GM23338 (cell line): ENCODE measurements at regions not wholly inside any gene's neighbourhood (a gene's known extent, or its start where the extent isn't known, plus 50 kb on each side); places are given as distances from the start of the nearest gene placed in this dataset.

ENCODE experiments used
- ATAC-seq: fragments of 200-7000 bp; cut with Tn5 transposase; 3 replicates; pipeline ENCODE4 v1.9.1; 2020
- DNase-seq: peaks from one replicate; pipeline ENCODE4 v3.0.0-alpha.2; 2015; ENCODE audit warnings: low spot score
- H2AFZ ChIP-seq: fragments of 200-600 bp; sonication (generic); 2 replicates; pipeline ENCODE4 v1.8.0; 2016; ENCODE audit warnings: antibody characterized with exemption, mild to moderate bottlenecking, moderate library complexity
- H3F3A ChIP-seq: fragments of 200-600 bp; sonication (generic); replicated peaks from 2 replicates; pipeline ENCODE4 v1.8.0; 2017; ENCODE audit warnings: antibody characterized with exemption, mixed run types, low read depth
- H3K27ac ChIP-seq: fragments of 200-600 bp; sonication (generic); 2 replicates; pipeline ENCODE4 v1.6.1; 2016; ENCODE audit warnings: low read depth
- H3K27me3 ChIP-seq: fragments of 200-600 bp; sonication (generic); 2 replicates; pipeline ENCODE4 v1.8.0; 2016; ENCODE audit warnings: mild to moderate bottlenecking, mixed run types, moderate library complexity; ENCODE audit not compliant: insufficient read depth
- H3K36me3 ChIP-seq: fragments of 200-600 bp; sonication (generic); 2 replicates; pipeline ENCODE4 v1.8.0; 2016; ENCODE audit warnings: mild to moderate bottlenecking; ENCODE audit not compliant: insufficient read depth
- H3K4me1 ChIP-seq: fragments of 200-600 bp; sonication (generic); 2 replicates; pipeline ENCODE4 v1.8.0; 2016; ENCODE audit warnings: mild to moderate bottlenecking, moderate library complexity; ENCODE audit not compliant: insufficient read depth
- H3K4me2 ChIP-seq: fragments of 200-600 bp; sonication (generic); 2 replicates; pipeline ENCODE4 v1.7.1; 2017; ENCODE audit warnings: mixed run types
- H3K4me3 ChIP-seq: fragments of 200-600 bp; sonication (generic); 2 replicates; pipeline ENCODE4 v1.6.1; 2016; ENCODE audit warnings: mixed run types
- H3K79me2 ChIP-seq: fragments of 200-600 bp; sonication (generic); replicated peaks from 2 replicates; pipeline ENCODE4 v1.8.0; 2017; ENCODE audit warnings: mild to moderate bottlenecking; ENCODE audit not compliant: insufficient read depth
- H3K9me2 ChIP-seq: fragments of 200-600 bp; sonication (generic); 2 replicates; pipeline ENCODE4 v1.8.0; 2017; ENCODE audit not compliant: insufficient read depth
- H4K20me1 ChIP-seq: fragments of 200-600 bp; sonication (generic); replicated peaks from 2 replicates; pipeline ENCODE4 v1.8.0; 2017; ENCODE audit warnings: mild to moderate bottlenecking; ENCODE audit not compliant: insufficient read depth
- H3K27ac Mint-ChIP-seq: 2 replicates; pipeline ENCODE4 v1.8.0; 2020; ENCODE audit warnings: inconsistent platforms, mild to moderate bottlenecking, moderate library complexity, mixed read lengths
- H3K27me3 Mint-ChIP-seq: 3 replicates; pipeline ENCODE4 v1.8.0; 2022; ENCODE audit warnings: low read depth, mild to moderate bottlenecking, moderate library complexity, mixed read lengths, inconsistent platforms; ENCODE audit not compliant: insufficient read depth, poor library complexity
- H3K36me3 Mint-ChIP-seq: 3 replicates; pipeline ENCODE4 v1.8.0; 2021; ENCODE audit warnings: low read depth, mild to moderate bottlenecking, inconsistent platforms, moderate library complexity, mixed read lengths
- H3K4me1 Mint-ChIP-seq: 3 replicates; pipeline ENCODE4 v1.8.0; 2020; ENCODE audit warnings: mild to moderate bottlenecking, inconsistent platforms, mixed read lengths
- H3K4me3 Mint-ChIP-seq: 3 replicates; pipeline ENCODE4 v1.8.0; 2021; ENCODE audit warnings: moderate library complexity, mild to moderate bottlenecking, inconsistent platforms, mixed read lengths
- H3K9me3 Mint-ChIP-seq: 3 replicates; pipeline ENCODE4 v1.8.0; 2020; ENCODE audit warnings: moderate library complexity, mild to moderate bottlenecking, inconsistent platforms, mixed read lengths
- CREB1 ChIP-seq: fragments of 250-450 bp; sonication (Bioruptor Pico); IDR thresholded peaks from 2 replicates; pipeline ENCODE4 v1.5.0; 2020; ENCODE audit warnings: low read depth, mild to moderate bottlenecking, moderate library complexity
- CTCF ChIP-seq, 2 experiments: fragments of 200-600 bp in 1 of 2; sonication (generic) in 1 of 2; conservative IDR thresholded peaks; 2 replicates each; pipeline versions ENCODE4 v1.5.1 to v1.6.1; 2016 to 2017; ENCODE audit warnings: antibody characterized with exemption in 2 of 2, low read depth in 2 of 2, mild to moderate bottlenecking in 2 of 2, moderate library complexity in 1 of 2
- ETS1 ChIP-seq: IDR thresholded peaks from 2 replicates; pipeline ENCODE4 v1.6.1; 2016; ENCODE audit warnings: antibody characterized with exemption
- EZH2 ChIP-seq: fragments of 200-600 bp; sonication (generic); IDR thresholded peaks from one replicate; pipeline ENCODE4 v1.8.0; 2017; ENCODE audit warnings: antibody characterized with exemption, mild to moderate bottlenecking, low read depth; ENCODE audit not compliant: unreplicated experiment
- JUNB ChIP-seq: IDR thresholded peaks from one replicate; pipeline ENCODE4 v1.6.1; 2016; ENCODE audit warnings: antibody characterized with exemption; ENCODE audit not compliant: unreplicated experiment
- NANOG ChIP-seq: IDR thresholded peaks from 2 replicates; pipeline ENCODE4 v1.6.1; 2016; ENCODE audit warnings: antibody characterized with exemption, borderline replicate concordance
- POLR2AphosphoS5 ChIP-seq: IDR thresholded peaks from 2 replicates; pipeline ENCODE4 v1.6.1; 2016; ENCODE audit warnings: antibody characterized with exemption, low read depth
- REST ChIP-seq: IDR thresholded peaks from one replicate; pipeline ENCODE4 v1.6.1; 2018; ENCODE audit warnings: antibody characterized with exemption; ENCODE audit not compliant: unreplicated experiment
- STAT1 ChIP-seq: IDR thresholded peaks from one replicate; pipeline ENCODE4 v1.6.1; 2016; ENCODE audit warnings: antibody characterized with exemption; ENCODE audit not compliant: unreplicated experiment
- ZNF114 ChIP-seq: fragments of 250-450 bp; sonication (Bioruptor Pico); IDR thresholded peaks from 2 replicates; pipeline ENCODE4 v1.5.0; 2020; ENCODE audit warnings: mild to moderate bottlenecking, moderate library complexity

- H3K36me3 Mint-ChIP-seq, result peaks cover 10% of the 10 kb centered on the region; the same call in 2 of the 3 replicates
- peaks cover 21% of the 10 kb centered on the region for H3K9me3 Mint-ChIP-seq
- no peak overlapping the region for H3K27ac ChIP-seq
Measured at GRCh38 chr13:111947026-111947810, 119.7 kb upstream of the SOX1 start.

GRCh38 chr13:111947876-111948275 is 119.1 kb upstream of the SOX1 start:
- no peak for ATAC-seq
- Histone ChIP-seq H3K27ac (no peak overlapping the region), H2AFZ (no peak overlapping the region), H4K20me1 (no peaks in the 10 kb centered on the region), H3K4me1 (no peaks in the 10 kb centered on the region), H3F3A (no peaks in the 10 kb centered on the region), H3K4me2 (no peak overlapping the region), H3K36me3 (no peaks in the 10 kb centered on the region), H3K9me2 (0 out of 2 replicates have a peak, but pooled peaks cover 4% of the 10 kb centered on the region), H3K27me3 (no peaks in the 10 kb centered on the region), H3K79me2 (no peaks in the 10 kb centered on the region), H3K4me3 (no peak overlapping the region)
- Mint-ChIP-seq H3K4me1 (no peaks in the 10 kb centered on the region; the same call in 2 of the 3 replicates), H3K4me3 (no peak overlapping the region), H3K27me3 (peaks cover 11% of the 10 kb centered on the region), H3K36me3 (peaks cover 10% of the 10 kb centered on the region; the same call in 2 of the 3 replicates), H3K9me3 (peaks cover 21% of the 10 kb centered on the region), H3K27ac (no peak overlapping the region)
- no peak for DNase-seq
- TF ChIP-seq JUNB (no peak), CTCF (conservative IDR thresholded peaks at IDR 0.05; ENCODE audit: low read depth in 2 of 2) (no peak), STAT1 (no peak), REST (no peak), ZNF114 (CRISPR knock-in tag) (no peak), CREB1 (CRISPR knock-in tag) (no peak), EZH2 (no peak), POLR2AphosphoS5 (no peak)

More at GRCh38 chr13:111947026-111947810, 119.7 kb upstream of the SOX1 start:
- no peak overlapping the region for H2AFZ ChIP-seq
- H3K27ac Mint-ChIP-seq, result no peak overlapping the region
- H3K4me1 Mint-ChIP-seq, result no peaks in the 10 kb centered on the region; the same call in 2 of the 3 replicates
- ATAC-seq (no peak), DNase-seq (no peak)
- no peak overlapping the region for H3K4me2 ChIP-seq
- H3K36me3 ChIP-seq, result no peaks in the 10 kb centered on the region
- 0 out of 2 replicates have a peak, but pooled peaks cover 4% of the 10 kb centered on the region for H3K9me2 ChIP-seq
- no peak overlapping the region for H3K4me3 Mint-ChIP-seq
- H3K27me3 Mint-ChIP-seq, result peaks cover 10% of the 10 kb centered on the region
- no peak for TF ChIP-seq JUNB
- no peak for TF ChIP-seq EZH2
- TF ChIP-seq ZNF114 (CRISPR knock-in tag), result no peak
- no peak for TF ChIP-seq NANOG
- TF ChIP-seq POLR2AphosphoS5, result no peak
- no peak for TF ChIP-seq ETS1
- TF ChIP-seq CTCF (conservative IDR thresholded peaks at IDR 0.05; ENCODE audit: low read depth in 2 of 2), result no peak
- H3K4me1 ChIP-seq, result no peaks in the 10 kb centered on the region
- no peaks in the 10 kb centered on the region for H4K20me1 ChIP-seq
- no peaks in the 10 kb centered on the region for H3F3A ChIP-seq
- no peaks in the 10 kb centered on the region for H3K79me2 ChIP-seq
- no peak overlapping the region for H3K4me3 ChIP-seq
- no peaks in the 10 kb centered on the region for H3K27me3 ChIP-seq
